Heart left ventricle (tissue), 16 donors: ENCODE measurements at regions not wholly inside any gene's neighbourhood (a gene's known extent, or its start where the extent isn't known, plus 50 kb on each side); places are given as distances from the start of the nearest gene placed in this dataset.
"Not testable (repeated sequence)": the region's sequence is repeated elsewhere in the genome, so short reads cannot be mapped to it uniquely, and the experiment has no call there.

Experiments used
- ATAC-seq, 4 donors: fragments of 200-7000 bp; cut with Tn5 transposase; one replicate each; pipeline ENCODE4 v1.9.1; 2020 to 2022; ENCODE audit warnings: moderate library complexity in 4 of 4, mild to moderate bottlenecking in 3 of 4, moderate number of reproducible peaks in 1 of 4
- DNase-seq, 5 donors: peaks; one replicate each; pipeline ENCODE4 v3.0.0-alpha.2; 2020
- H3K27ac ChIP-seq, 12 donors: fragments of 200-600 bp; sonication (generic) in 4 of 12; one replicate each; pipeline versions ENCODE4 v1.5.0 to v1.8.0; 2016 to 2022; ENCODE audit warnings: mild to moderate bottlenecking in 2 of 12
- H3K27me3 ChIP-seq, 9 donors: fragments of 200-600 bp; sonication (generic) in 2 of 9; one replicate each; pipeline versions ENCODE4 v1.5.1 to v1.8.0; 2016 to 2022; ENCODE audit warnings: mild to moderate bottlenecking in 3 of 9
- H3K36me3 ChIP-seq, 9 donors: fragments of 200-600 bp; sonication (generic) in 2 of 9; one replicate each; pipeline versions ENCODE4 v1.5.0 to v1.8.0; 2018 to 2022; ENCODE audit warnings: mild to moderate bottlenecking in 2 of 9
- H3K4me1 ChIP-seq, 12 donors: fragments of 200-600 bp; sonication (generic) in 4 of 12; one replicate each; pipeline versions ENCODE4 v1.5.0 to v1.8.0; 2016 to 2022; ENCODE audit warnings: mild to moderate bottlenecking in 3 of 12
- H3K4me3 ChIP-seq, 12 donors: fragments of 200-600 bp; sonication (generic) in 4 of 12; one replicate each; pipeline versions ENCODE4 v1.5.0 to v1.8.0; 2017 to 2022; ENCODE audit warnings: mild to moderate bottlenecking in 9 of 12, moderate library complexity in 4 of 12
- H3K9me3 ChIP-seq, 12 donors: fragments of 200-600 bp; sonication (generic) in 4 of 12; one replicate each; pipeline versions ENCODE4 v1.5.0 to v1.8.0; 2016 to 2022; ENCODE audit warnings: mild to moderate bottlenecking in 1 of 12
- CTCF ChIP-seq, 12 donors: fragments of 200-600 bp; sonication (generic) in 4 of 12; IDR thresholded peaks; one replicate each; pipeline versions ENCODE4 v1.5.0 to v1.8.0; 2018 to 2022; ENCODE audit warnings: antibody characterized with exemption in 12 of 12, mild to moderate bottlenecking in 5 of 12
- POLR2A ChIP-seq, 2 donors: fragments of 450-650 bp; IDR thresholded peaks; one replicate each; pipeline ENCODE4 v1.6.1; 2017; ENCODE audit warnings: antibody characterized with exemption in 2 of 2, mild to moderate bottlenecking in 2 of 2, moderate library complexity in 2 of 2
- WGBS, 4 donors: extraction: QIAGEN DNeasy Blood & Tissue Kit in 2 of 4; methylation state at CpG; one replicate each; pipeline versions ENCODE4 v1.1.5 to v1.1.7; 2013 to 2018; 5-methylcytosine and 5-hydroxymethylcytosine counted together
- intact Hi-C, 10 donors: fragments of 100-400 bp; cut with DNase I; formaldehyde crosslinking; loops; one replicate each; pipeline versions ENCODE4 v1.11.1 to v1.14.2; 2022
- donor health status: ischemic (EF 13 %, LVEDD 7.1; RV severe dilation, severe dysfunction).
- donor health status: healthy with polysubstance abuse.
- donor health status: DM: no; HTN: yes; CAD: no.
- donor health status: DM: no; HTN: no; CAD: no.
- donor health status: ischemic (EF 25% LVEDD 6.9; RV normal size, moderate dysfunction).
- donor health status: ischemic (EF 25% LVEDD 5.7; RV mildly dilated, moderate dysfunction).
- donor health status: healthy.
- donor health status: DM: yes; HTN: yes; CAD: no.
- donor health status: ischemic (EF 35%, LVEDD 5.7; RV mildly dilated, moderate dysfunction).
- donor health status: nonischemic (EF 11% LVEDD 7.7; RV severe dilation, severe dysfunction).
- donor health status: DM: yes; HTN: yes; CAD: no.
- donor health status: PGD.
- donor health status: ischemic (EF 29% LVEDD 5.4; RV normal size, mild dysfunction).
- donor health status: nonischemic (EF 23%, LVEDD 6.1; RV moderate dilation, normal function).

GRCh38 chr19:30806311-30806710 lies 434.1 kb downstream of the ZNF536 start:
- DNase-seq, result no peak
- no peak for TF ChIP-seq CTCF (IDR thresholded peaks at IDR 0.05)
- no peak for TF ChIP-seq POLR2A (IDR thresholded peaks at IDR 0.05)
- Histone ChIP-seq H3K4me1 (no peaks in the 10 kb centered on the region), H3K36me3 (no peaks in the 10 kb centered on the region), H3K9me3 (peaks cover 0 to 11% (median 0%) of the 10 kb centered on the region in 12 donors), H3K4me3 (no peak overlapping the region), H3K27me3 (peaks cover 0 to 43% (median 15%) of the 10 kb centered on the region in 9 donors), H3K27ac (no peak overlapping the region)
- WGBS, 4 donors, result 71 to 78% (median 75%) methylated on average over 3 of the region's 3 CpGs
- no peak for ATAC-seq
- intact Hi-C loops, result no loop called here

- ATAC-seq (no peak), DNase-seq (no peak)
- peaks cover 0 to 11% (median 0%) of the 10 kb centered on the region in 12 donors for H3K9me3 ChIP-seq
- no peaks in the 10 kb centered on the region for H3K36me3 ChIP-seq
- 26 to 42% (median 30%) methylated on average over 5 of the region's 5 CpGs for WGBS, 4 donors
- H3K27ac ChIP-seq, result no peak overlapping the region
- TF ChIP-seq CTCF (IDR thresholded peaks at IDR 0.05) (no peak), POLR2A (IDR thresholded peaks at IDR 0.05) (no peak)
- H3K27me3 ChIP-seq, result peaks cover 0 to 52% (median 18%) of the 10 kb centered on the region in 9 donors
- no peaks in the 10 kb centered on the region for H3K4me1 ChIP-seq
- intact Hi-C loops, result no loop called here
- H3K4me3 ChIP-seq, result no peak overlapping the region
These were observed 432.6 kb downstream of the ZNF536 start for GRCh38 chr19:30804751-30805150.

GRCh38 chr19:30804333-30804732 lies 432.1 kb downstream of the ZNF536 start:
- H3K4me3 ChIP-seq, DNase-seq, H3K36me3 ChIP-seq, H3K27ac ChIP-seq, intact Hi-C loops, ATAC-seq, H3K4me1 ChIP-seq: not testable (repeated sequence)
- WGBS, 4 donors, result 23 to 48% (median 36%) methylated on average over 3 of the region's 3 CpGs
- H3K27me3 ChIP-seq, result peaks cover 0 to 56% (median 18%) of the 10 kb centered on the region in 9 donors
- H3K9me3 ChIP-seq, result peaks cover 0 to 11% (median 0%) of the 10 kb centered on the region in 12 donors

- H3K27me3 ChIP-seq, result peaks cover 0 to 61% (median 22%) of the 10 kb centered on the region in 9 donors
- peaks cover 0 to 6% (median 0%) of the 10 kb centered on the region in 12 donors for H3K9me3 ChIP-seq
- DNase-seq, result no peak
- ATAC-seq, result no peak
- H3K36me3 ChIP-seq, result no peaks in the 10 kb centered on the region
- H3K27ac ChIP-seq, result no peak overlapping the region
- intact Hi-C loops, result no loop called here
- no peak overlapping the region for H3K4me3 ChIP-seq
- TF ChIP-seq CTCF (IDR thresholded peaks at IDR 0.05), result no peak
- no peak for TF ChIP-seq POLR2A (IDR thresholded peaks at IDR 0.05)
- no peaks in the 10 kb centered on the region for H3K4me1 ChIP-seq
- WGBS, 4 donors, result 78 to 84% (median 81%) methylated on average over 6 of the region's 6 CpGs
These were observed 430.3 kb downstream of the ZNF536 start for GRCh38 chr19:30802424-30803013.
